ENCODE measurements at regions not wholly inside any gene's neighbourhood (a gene's known extent, or its start where the extent isn't known, plus 50 kb on each side); places are given as distances from the start of the nearest gene placed in this dataset.

DNA sequence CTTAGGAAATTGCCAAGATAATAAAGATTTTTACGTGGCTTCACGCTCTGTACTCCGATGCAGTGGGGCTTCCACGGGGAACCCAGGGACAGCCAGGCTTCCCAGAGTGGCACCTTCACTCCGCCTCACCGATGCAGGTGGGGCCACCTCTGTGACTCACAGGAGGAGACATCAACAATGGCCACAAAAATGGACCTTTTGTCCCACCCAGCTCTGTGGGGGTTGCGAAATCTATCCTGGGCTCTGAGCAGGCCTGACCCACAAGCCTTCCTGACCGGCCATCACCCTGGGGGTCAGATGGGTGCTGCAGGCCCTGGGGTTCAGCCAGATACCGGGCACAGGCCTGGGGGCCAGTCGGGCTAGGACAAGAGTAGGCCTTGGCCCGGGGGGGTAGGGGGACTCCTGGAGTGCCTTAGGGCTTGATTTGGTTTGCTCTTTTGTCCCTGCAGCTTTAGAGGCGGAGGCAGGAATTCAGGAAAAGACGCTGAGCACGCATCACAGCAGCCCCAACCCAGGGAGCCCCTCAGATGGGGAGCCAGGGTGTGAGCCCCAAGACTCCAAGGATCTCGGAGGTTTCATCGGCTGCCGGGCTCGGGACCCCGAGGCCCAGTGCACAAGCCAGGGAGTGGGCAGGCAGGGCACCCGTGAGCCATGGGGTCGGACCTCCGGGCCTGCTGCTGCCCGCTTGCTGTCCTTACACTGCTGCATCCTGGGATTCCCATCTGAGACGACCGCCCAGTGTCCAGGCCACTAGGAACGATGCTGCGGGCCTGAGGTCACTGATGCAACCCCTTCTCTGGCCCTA lies 136.5 kb upstream of the NKX1-1 start:
- 84 to 87% (median 86%) methylated on average over 16 to 27 of the region's 27 CpGs for WGBS, 5 donors
- DNase-seq: no peak
- intact Hi-C loops (cut with DNase I; ENCODE audit: low total_unique reads): no loop called here
- H3K36me3 ChIP-seq: no peaks in the 10 kb centered on the region
- H3K9me3 ChIP-seq: no peaks in the 10 kb centered on the region
- H3K4me3 ChIP-seq: no peak overlapping the region
- TF ChIP-seq, protein P1, sequence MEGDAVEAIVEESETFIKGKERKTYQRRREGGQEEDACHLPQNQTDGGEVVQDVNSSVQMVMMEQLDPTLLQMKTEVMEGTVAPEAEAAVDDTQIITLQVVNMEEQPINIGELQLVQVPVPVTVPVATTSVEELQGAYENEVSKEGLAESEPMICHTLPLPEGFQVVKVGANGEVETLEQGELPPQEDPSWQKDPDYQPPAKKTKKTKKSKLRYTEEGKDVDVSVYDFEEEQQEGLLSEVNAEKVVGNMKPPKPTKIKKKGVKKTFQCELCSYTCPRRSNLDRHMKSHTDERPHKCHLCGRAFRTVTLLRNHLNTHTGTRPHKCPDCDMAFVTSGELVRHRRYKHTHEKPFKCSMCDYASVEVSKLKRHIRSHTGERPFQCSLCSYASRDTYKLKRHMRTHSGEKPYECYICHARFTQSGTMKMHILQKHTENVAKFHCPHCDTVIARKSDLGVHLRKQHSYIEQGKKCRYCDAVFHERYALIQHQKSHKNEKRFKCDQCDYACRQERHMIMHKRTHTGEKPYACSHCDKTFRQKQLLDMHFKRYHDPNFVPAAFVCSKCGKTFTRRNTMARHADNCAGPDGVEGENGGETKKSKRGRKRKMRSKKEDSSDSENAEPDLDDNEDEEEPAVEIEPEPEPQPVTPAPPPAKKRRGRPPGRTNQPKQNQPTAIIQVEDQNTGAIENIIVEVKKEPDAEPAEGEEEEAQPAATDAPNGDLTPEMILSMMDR (IDR thresholded peaks at IDR 0.05 in 8 of 11, conservative IDR thresholded peaks at IDR 0.05 in 3 of 11): no peak
- TF ChIP-seq POLR2A (IDR thresholded peaks at IDR 0.05) (no peak), POLR2AphosphoS5 (IDR thresholded peaks at IDR 0.05) (no peak)
- peaks cover 0 to 2% (median 0%) of the 10 kb centered on the region in 6 donors for H3K4me1 ChIP-seq
- peaks cover 0 to 50% (median 0%) of the 10 kb centered on the region in 7 donors for H3K27me3 ChIP-seq (replicated peaks in 1 of 7)
- no peak overlapping the region for H3K27ac ChIP-seq

DNA sequence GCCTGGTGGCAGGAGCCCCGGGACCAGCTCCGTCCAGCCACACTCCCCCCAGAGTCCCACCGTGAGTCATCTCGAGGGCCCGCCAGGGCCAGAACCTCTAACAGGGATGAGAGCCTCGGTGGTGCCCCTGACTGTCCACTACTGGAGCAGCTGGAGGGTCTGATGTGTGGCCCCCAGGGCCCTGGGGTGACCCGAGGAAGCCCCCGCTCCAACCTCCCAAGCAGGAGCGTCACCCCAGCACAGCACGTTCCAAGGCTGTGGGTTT lies 135.9 kb upstream of the NKX1-1 start:
- WGBS, 5 donors: 78 to 85% (median 82%) methylated on average over 9 to 10 of the region's 10 CpGs; no CpG with 5 or more reads in 1 of the 5 donors
- DNase-seq: no peak
- intact Hi-C loops (cut with DNase I; ENCODE audit: low total_unique reads): no loop called here

DNA sequence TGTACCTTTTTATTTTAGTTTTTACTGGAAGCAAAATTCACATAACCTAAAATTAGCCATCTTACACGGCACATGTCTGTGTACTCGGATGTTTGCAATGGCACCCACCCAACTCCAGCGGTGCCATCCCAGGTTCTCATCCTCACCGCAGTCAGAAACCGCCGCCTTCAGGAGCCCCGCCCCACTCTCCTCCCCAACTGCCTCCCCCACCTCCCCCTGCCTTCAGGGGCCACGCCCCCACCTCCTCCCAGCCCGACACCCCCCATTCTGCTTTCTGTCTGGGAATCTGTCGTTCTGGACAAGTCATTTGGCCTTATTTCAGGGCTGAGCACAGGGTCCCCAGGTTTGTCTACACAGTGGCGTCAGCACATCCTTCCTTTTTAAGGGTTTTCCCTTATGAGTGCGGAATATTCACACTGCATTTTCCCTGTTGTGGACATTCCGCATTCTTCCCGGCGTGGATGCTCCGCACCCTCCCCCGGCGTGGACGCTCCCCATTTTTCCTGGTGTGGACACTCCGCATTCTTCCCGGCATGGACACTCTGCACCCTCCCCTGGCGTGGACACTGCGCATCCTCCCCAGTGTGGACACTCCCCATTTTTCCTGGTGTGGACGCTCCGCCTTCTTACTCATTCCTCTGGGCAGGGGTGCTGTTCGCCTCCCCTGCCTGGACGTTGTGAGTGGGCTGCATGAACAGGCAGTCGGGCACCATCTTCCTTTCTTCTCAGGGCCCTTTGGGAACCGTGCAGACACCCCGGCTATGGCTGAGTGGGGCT lies 135.4 kb upstream of the NKX1-1 start:
- TF ChIP-seq, protein P1 (IDR thresholded peaks at IDR 0.05 in 8 of 11, conservative IDR thresholded peaks at IDR 0.05 in 3 of 11): no peak
- TF ChIP-seq POLR2A (IDR thresholded peaks at IDR 0.05) (no peak), POLR2AphosphoS5 (IDR thresholded peaks at IDR 0.05) (no peak)
- H3K9me3 ChIP-seq: no peaks in the 10 kb centered on the region
- H3K4me3 ChIP-seq: no peak overlapping the region
- no peaks in the 10 kb centered on the region for H3K4me1 ChIP-seq
- WGBS, 5 donors: 73 to 82% (median 78%) methylated on average over 30 of the region's 30 CpGs
- intact Hi-C loops (cut with DNase I; ENCODE audit: low total_unique reads): no loop called here
- H3K27me3 ChIP-seq (replicated peaks in 1 of 7): peaks cover 0 to 58% (median 0%) of the 10 kb centered on the region in 7 donors
- H3K36me3 ChIP-seq: no peaks in the 10 kb centered on the region
- H3K27ac ChIP-seq: no peak overlapping the region
- DNase-seq: no peak

More for the DNA sequence above, 135.9 kb upstream of the NKX1-1 start:
- Histone ChIP-seq H3K4me1 (no peaks in the 10 kb centered on the region), H3K36me3 (no peaks in the 10 kb centered on the region), H3K27ac (no peak overlapping the region), H3K4me3 (no peak overlapping the region), H3K9me3 (no peaks in the 10 kb centered on the region), H3K27me3 (replicated peaks in 1 of 7) (peaks cover 0 to 53% (median 0%) of the 10 kb centered on the region in 7 donors)
- TF ChIP-seq, protein P1 (IDR thresholded peaks at IDR 0.05 in 8 of 11, conservative IDR thresholded peaks at IDR 0.05 in 3 of 11): no peak
- no peak for TF ChIP-seq POLR2AphosphoS5 (IDR thresholded peaks at IDR 0.05)
